ENCODE measurements at regions not wholly inside any gene's neighbourhood (a gene's known extent, or its start where the extent isn't known, plus 50 kb on each side); places are given as distances from the start of the nearest gene placed in this dataset.

DNA sequence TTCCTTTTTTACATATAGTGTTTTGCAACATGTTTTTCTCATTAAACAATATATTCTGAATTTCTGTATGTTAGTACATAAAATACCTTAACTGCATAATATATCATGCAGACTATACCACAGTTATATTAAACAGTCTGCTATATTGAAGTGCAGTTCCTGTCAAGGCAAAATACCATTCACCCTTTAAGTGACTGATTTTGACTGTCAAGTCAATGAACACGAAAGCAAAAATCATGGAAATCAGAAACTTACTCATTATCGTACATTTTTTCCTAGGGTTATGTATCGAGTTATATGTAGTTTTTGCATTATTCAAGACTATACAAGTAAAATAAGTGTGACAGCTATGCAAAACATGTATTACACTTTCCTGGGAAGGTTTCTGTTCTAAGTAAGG, 361.6 kb upstream of the MAP2 start:
- H3K4me3 ChIP-seq (replicated peaks in 1 of 3) = no peak overlapping the region
- no peaks in the 10 kb centered on the region for H3K36me3 ChIP-seq
- no peaks in the 10 kb centered on the region for H3K27me3 ChIP-seq
- DNase-seq = no peak
- H3K9me3 ChIP-seq = no peaks in the 10 kb centered on the region
- intact Hi-C loops (cut with DNase I) = no loop called here
- no peak overlapping the region for H3K27ac ChIP-seq
- 86 to 93% methylated on average over 3 of the region's 3 CpGs for WGBS, 2 donors
- TF ChIP-seq POLR2A (IDR thresholded peaks at IDR 0.05) (no peak), CTCF (IDR thresholded peaks at IDR 0.05) (no peak)
- H3K4me1 ChIP-seq = no peaks in the 10 kb centered on the region

- no peak for TF ChIP-seq CTCF (IDR thresholded peaks at IDR 0.05)
- TF ChIP-seq POLR2A (IDR thresholded peaks at IDR 0.05) = no peak
- Histone ChIP-seq H3K36me3 (no peaks in the 10 kb centered on the region), H3K27me3 (no peaks in the 10 kb centered on the region), H3K4me3 (replicated peaks in 1 of 3) (no peak overlapping the region), H3K9me3 (no peaks in the 10 kb centered on the region), H3K27ac (no peak overlapping the region), H3K4me1 (no peaks in the 10 kb centered on the region)
- no peak for DNase-seq
- WGBS, 2 donors = 94 to 95% methylated on average over 1 of the region's 1 CpG
- intact Hi-C loops (cut with DNase I) = no loop called here
These were observed 353.6 kb upstream of the MAP2 start for GRCh38 chr2:209070262-209070661.

- no peak for DNase-seq
- Histone ChIP-seq H3K36me3 (no peaks in the 10 kb centered on the region), H3K4me1 (no peaks in the 10 kb centered on the region), H3K9me3 (no peaks in the 10 kb centered on the region), H3K4me3 (replicated peaks in 1 of 3) (no peak overlapping the region), H3K27ac (no peak overlapping the region), H3K27me3 (no peaks in the 10 kb centered on the region)
- intact Hi-C loops (cut with DNase I) = no loop called here
- no peak for TF ChIP-seq CTCF (IDR thresholded peaks at IDR 0.05)
- TF ChIP-seq POLR2A (IDR thresholded peaks at IDR 0.05) = no peak
These were observed 350.7 kb upstream of the MAP2 start for GRCh38 chr2:209073151-209073550.

DNA sequence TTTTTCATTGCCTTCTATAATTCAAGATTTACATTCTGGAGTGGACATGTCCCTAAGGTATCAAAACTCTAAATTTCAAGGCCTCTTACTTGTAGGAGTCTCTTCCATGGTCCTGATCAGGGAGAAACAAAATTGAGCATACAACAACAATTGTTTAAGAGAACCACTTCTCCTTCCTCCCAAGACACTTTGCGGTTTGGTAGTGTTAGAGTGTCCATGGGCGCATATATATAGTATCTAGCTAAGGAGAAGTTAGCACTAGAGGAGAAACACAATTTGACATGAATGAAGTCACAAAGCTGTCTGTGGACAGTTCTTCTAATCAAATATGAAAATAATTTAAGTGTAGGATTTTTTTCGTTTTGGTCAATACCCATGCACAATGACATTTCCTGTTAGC, 349.1 kb upstream of the MAP2 start:
- DNase-seq = no peak
- H3K27ac ChIP-seq = no peak overlapping the region
- WGBS, 2 donors = 84 to 85% methylated on average over 3 of the region's 3 CpGs
- no peak overlapping the region for H3K4me3 ChIP-seq (replicated peaks in 1 of 3)
- TF ChIP-seq CTCF (IDR thresholded peaks at IDR 0.05) = no peak
- TF ChIP-seq POLR2A (IDR thresholded peaks at IDR 0.05) = no peak
- intact Hi-C loops (cut with DNase I) = no loop called here
- H3K4me1 ChIP-seq = no peaks in the 10 kb centered on the region
- no peaks in the 10 kb centered on the region for H3K27me3 ChIP-seq
- no peaks in the 10 kb centered on the region for H3K9me3 ChIP-seq
- H3K36me3 ChIP-seq = no peaks in the 10 kb centered on the region

- TF ChIP-seq POLR2A (IDR thresholded peaks at IDR 0.05) (no peak), CTCF (IDR thresholded peaks at IDR 0.05) (no peak)
- intact Hi-C loops (cut with DNase I) = no loop called here
- Histone ChIP-seq H3K4me1 (no peaks in the 10 kb centered on the region), H3K36me3 (no peaks in the 10 kb centered on the region), H3K9me3 (no peaks in the 10 kb centered on the region), H3K27ac (no peak overlapping the region), H3K4me3 (replicated peaks in 1 of 3) (no peak overlapping the region), H3K27me3 (no peaks in the 10 kb centered on the region)
- DNase-seq = no peak
- 68 to 69% methylated on average over 1 of the region's 1 CpG for WGBS, 2 donors
These were observed 347.7 kb upstream of the MAP2 start for GRCh38 chr2:209076151-209076550.
